ENCODE measurements at regions not wholly inside any gene's neighbourhood (a gene's known extent, or its start where the extent isn't known, plus 50 kb on each side); places are given as distances from the start of the nearest gene placed in this dataset.

DNA sequence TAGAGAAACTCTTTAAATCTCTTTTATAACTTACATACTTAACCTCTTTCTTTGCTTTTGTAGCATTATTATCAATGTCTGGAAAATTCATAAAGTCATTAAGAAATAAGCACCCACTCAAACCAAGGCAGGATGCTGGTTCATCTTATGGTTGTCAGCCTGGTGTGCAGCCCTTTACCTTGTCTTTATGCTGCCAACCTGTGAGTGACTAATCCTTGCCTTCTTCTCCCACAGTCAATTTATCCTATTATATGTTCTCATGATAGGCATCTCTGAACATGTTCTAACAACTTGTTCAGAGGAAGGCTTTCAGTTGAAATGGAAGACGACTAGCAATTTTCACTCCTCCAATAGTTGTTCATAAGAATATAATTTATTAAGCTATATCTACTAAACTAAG lies 186.9 kb upstream of the CAND1 start:
- H3K9me3 Mint-ChIP-seq = no peaks in the 10 kb centered on the region
- Histone ChIP-seq H3K79me2 (ENCODE audit: insufficient read depth, low read length) (no peaks in the 10 kb centered on the region), H3K23ac (ENCODE audit: insufficient read length, low read depth, low read length) (no peak overlapping the region), H2AFZ (ENCODE audit: low read length) (no peak overlapping the region), H3K56ac (ENCODE audit: insufficient read length, low read depth, low read length) (no peak overlapping the region), H3K9me3 (ENCODE audit: control insufficient read depth, low read depth, low read length) (no peaks in the 10 kb centered on the region), H4K5ac (ENCODE audit: insufficient read length, low read depth, low read length) (no peak overlapping the region), H4K20me1 (ENCODE audit: control insufficient read depth, insufficient read depth, insufficient read length) (no peaks in the 10 kb centered on the region), H4K8ac (replicated peaks; ENCODE audit: insufficient read length, low read depth, low read length) (no peak overlapping the region), H3K79me1 (ENCODE audit: insufficient read depth, low read depth, low read length, poor library complexity, severe bottlenecking) (no peaks in the 10 kb centered on the region), H2BK15ac (ENCODE audit: low read depth, low read length) (no peak overlapping the region), H3K27me3 (ENCODE audit: insufficient read depth, low read length) (no peaks in the 10 kb centered on the region), H3K9ac (ENCODE audit: extremely low read depth, insufficient read length, low read length) (no peak overlapping the region), H3K27ac (ENCODE audit: insufficient read length, low read depth, low read length) (no peak overlapping the region), H3K4ac (ENCODE audit: low read depth, low read length) (no peak overlapping the region), H3K23me2 (ENCODE audit: insufficient read length, low read depth, low read length, poor library complexity, severe bottlenecking) (no peaks in the 10 kb centered on the region), H3K4me1 (ENCODE audit: insufficient read depth, low read length) (peaks cover 7% of the 10 kb centered on the region; the same call in 1 of the 2 replicates), H3T11ph (ENCODE audit: low read length) (no peak overlapping the region), H3K4me2 (ENCODE audit: insufficient read depth, insufficient read length, low read length) (no peak overlapping the region), H2BK12ac (ENCODE audit: insufficient read length, low read depth, low read length) (no peak overlapping the region), H3K18ac (ENCODE audit: insufficient read length, low read depth, low read length) (no peak overlapping the region), H2AK5ac (ENCODE audit: insufficient read length, low read length) (no peak overlapping the region), H3K14ac (ENCODE audit: insufficient read depth, low read length) (no peak overlapping the region), H2BK5ac (ENCODE audit: insufficient read length, low read length) (no peak overlapping the region), H4K91ac (ENCODE audit: insufficient read length, low read depth, low read length) (no peak overlapping the region), H2BK120ac (ENCODE audit: low read depth, low read length, poor library complexity, severe bottlenecking) (no peak overlapping the region), H2BK20ac (ENCODE audit: low read depth, low read length, poor library complexity, severe bottlenecking) (no peak overlapping the region)
- H3K27me3 Mint-ChIP-seq (ENCODE audit: low read depth) = peaks cover 1% of the 10 kb centered on the region; the same call in 1 of the 2 replicates
- TF ChIP-seq, protein P1, sequence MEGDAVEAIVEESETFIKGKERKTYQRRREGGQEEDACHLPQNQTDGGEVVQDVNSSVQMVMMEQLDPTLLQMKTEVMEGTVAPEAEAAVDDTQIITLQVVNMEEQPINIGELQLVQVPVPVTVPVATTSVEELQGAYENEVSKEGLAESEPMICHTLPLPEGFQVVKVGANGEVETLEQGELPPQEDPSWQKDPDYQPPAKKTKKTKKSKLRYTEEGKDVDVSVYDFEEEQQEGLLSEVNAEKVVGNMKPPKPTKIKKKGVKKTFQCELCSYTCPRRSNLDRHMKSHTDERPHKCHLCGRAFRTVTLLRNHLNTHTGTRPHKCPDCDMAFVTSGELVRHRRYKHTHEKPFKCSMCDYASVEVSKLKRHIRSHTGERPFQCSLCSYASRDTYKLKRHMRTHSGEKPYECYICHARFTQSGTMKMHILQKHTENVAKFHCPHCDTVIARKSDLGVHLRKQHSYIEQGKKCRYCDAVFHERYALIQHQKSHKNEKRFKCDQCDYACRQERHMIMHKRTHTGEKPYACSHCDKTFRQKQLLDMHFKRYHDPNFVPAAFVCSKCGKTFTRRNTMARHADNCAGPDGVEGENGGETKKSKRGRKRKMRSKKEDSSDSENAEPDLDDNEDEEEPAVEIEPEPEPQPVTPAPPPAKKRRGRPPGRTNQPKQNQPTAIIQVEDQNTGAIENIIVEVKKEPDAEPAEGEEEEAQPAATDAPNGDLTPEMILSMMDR (conservative IDR thresholded peaks at IDR 0.05) = no peak
- no peak overlapping the region for H3K27ac Mint-ChIP-seq
- DNase-seq = no peak
- WGBS (ENCODE audit: extremely low coverage, insufficient read length, low lambda C conversion rate) = no CpG with 5 or more reads among the region's 1 CpG
- no peak overlapping the region for H3K4me3 Mint-ChIP-seq
- peaks cover 27% of the 10 kb centered on the region in 2 experiments for H3K4me1 Mint-ChIP-seq
- H3K36me3 Mint-ChIP-seq (ENCODE audit: insufficient read depth in 1 of 3, low read depth in 3 of 3) = no peaks in the 10 kb centered on the region
